Keratinocyte (primary cell): ENCODE measurements at regions not wholly inside any gene's neighbourhood (a gene's known extent, or its start where the extent isn't known, plus 50 kb on each side); places are given as distances from the start of the nearest gene placed in this dataset.

Experiments
- DNase-seq: peaks from one replicate; pipeline ENCODE4 v3.0.0-alpha.2; 2011; ENCODE audit warnings: low read depth, missing footprints, low spot score
- FAIRE-seq: peaks from 2 replicates; lab custom pipeline; 2011; peaks lifted over from hg19 to GRCh38; lab: Jason Lieb, UNC
- H2AFZ ChIP-seq: 2 replicates; pipeline ENCODE4 v1.6.0; 2012; ENCODE audit warnings: low read length, control low read depth, inconsistent platforms; ENCODE audit not compliant: control insufficient read depth
- H3K27ac ChIP-seq: 2 replicates; pipeline ENCODE4 v1.5.1; 2011; ENCODE audit warnings: low read length; ENCODE audit not compliant: control insufficient read depth, insufficient read depth
- H3K27me3 ChIP-seq: 3 replicates; pipeline ENCODE4 v1.6.0; 2011; ENCODE audit warnings: low read length; ENCODE audit not compliant: control insufficient read depth, insufficient read depth; ENCODE audit errors: extremely low read depth
- H3K36me3 ChIP-seq, 2 experiments: 2 replicates in 1 of 2; 3 replicates in 1 of 2; pipeline ENCODE4 v1.5.1; 2011; ENCODE audit warnings: low read length in 2 of 2, mild to moderate bottlenecking in 1 of 2; ENCODE audit not compliant: control insufficient read depth in 2 of 2, insufficient read depth in 2 of 2; ENCODE audit errors: extremely low read depth in 1 of 2
- H3K4me1 ChIP-seq: 3 replicates; pipeline ENCODE4 v1.5.1; 2011; ENCODE audit warnings: low read length; ENCODE audit not compliant: control insufficient read depth, insufficient read depth; ENCODE audit errors: extremely low read depth
- H3K4me2 ChIP-seq: 3 replicates; pipeline ENCODE4 v1.6.0; 2011; ENCODE audit warnings: low read depth, low read length; ENCODE audit not compliant: control insufficient read depth, insufficient read depth; ENCODE audit errors: extremely low read depth
- H3K4me3 ChIP-seq, 3 experiments: fragments of 200-600 bp in 1 of 3; sonication (generic) in 1 of 3; 2 replicates in 2 of 3; 3 replicates in 1 of 3; pipeline ENCODE4 v1.5.1; 2011 to 2016; ENCODE audit warnings: low read length in 3 of 3, mild to moderate bottlenecking in 3 of 3, control low read depth in 2 of 3, inconsistent platforms in 1 of 3, low read depth in 1 of 3, mixed read lengths in 1 of 3, mixed run types in 1 of 3, moderate library complexity in 1 of 3; ENCODE audit not compliant: control insufficient read depth in 2 of 3, insufficient read depth in 2 of 3; ENCODE audit errors: extremely low read depth in 1 of 3
- H3K79me2 ChIP-seq: 2 replicates; pipeline ENCODE4 v1.6.0; 2012; ENCODE audit warnings: low read length; ENCODE audit not compliant: control insufficient read depth, insufficient read depth
- H3K9ac ChIP-seq: 3 replicates; pipeline ENCODE4 v1.6.0; 2011; ENCODE audit warnings: low read length; ENCODE audit not compliant: control insufficient read depth, insufficient read depth; ENCODE audit errors: extremely low read depth
- H3K9me1 ChIP-seq: 3 replicates; pipeline ENCODE4 v1.6.0; 2011; ENCODE audit warnings: low read length; ENCODE audit not compliant: control insufficient read depth, insufficient read depth; ENCODE audit errors: extremely low read depth
- H3K9me3 ChIP-seq: 2 replicates; pipeline ENCODE4 v1.5.1; 2012; ENCODE audit warnings: low read depth, low read length; ENCODE audit not compliant: control insufficient read depth
- H4K20me1 ChIP-seq: 3 replicates; pipeline ENCODE4 v1.6.0; 2011; ENCODE audit warnings: low read length; ENCODE audit not compliant: control insufficient read depth, insufficient read depth; ENCODE audit errors: extremely low read depth
- CTCF ChIP-seq, 3 experiments: IDR thresholded peaks in 1 of 3; conservative IDR thresholded peaks in 1 of 3; optimal IDR thresholded peaks in 1 of 3; 2 replicates in 2 of 3; 3 replicates in 1 of 3; pipeline versions ENCODE3 to v1.5.1; 2011; ENCODE audit warnings: low read length in 3 of 3, mild to moderate bottlenecking in 3 of 3, moderate library complexity in 2 of 3, control low read depth in 1 of 3, inconsistent platforms in 1 of 3; ENCODE audit not compliant: insufficient read depth in 2 of 3; ENCODE audit errors: extremely low read depth in 1 of 3
- EZH2 ChIP-seq: IDR thresholded peaks from one replicate; pipeline ENCODE4 v1.6.1; 2012; ENCODE audit warnings: inconsistent platforms, mild to moderate bottlenecking, low read length, moderate library complexity
- dilution Hi-C: fragments of 300-500 bp; cut with MboI; formaldehyde crosslinking; loops from one replicate; pipeline ENCODE4 v1.7.0; 2020; ENCODE audit warnings: low sequenced_read_pairs; ENCODE audit not compliant: extremely low pct_ligation_motif_present

- Histone ChIP-seq H3K9me3 (no peaks in the 10 kb centered on the region), H3K36me3 (no peaks in the 10 kb centered on the region), H3K9ac (no peak overlapping the region), H2AFZ (no peak overlapping the region), H3K79me2 (no peaks in the 10 kb centered on the region), H3K4me3 (no peak overlapping the region), H3K27me3 (no peaks in the 10 kb centered on the region), H3K4me1 (peaks cover 7% of the 10 kb centered on the region), H3K27ac (no peak overlapping the region), H3K9me1 (no peaks in the 10 kb centered on the region), H4K20me1 (no peaks in the 10 kb centered on the region), H3K4me2 (no peak overlapping the region)
- dilution Hi-C loops, result no loop called here
- no peak for FAIRE-seq
- TF ChIP-seq CTCF (optimal IDR thresholded peaks at IDR 0.05 in 1 of 3, IDR thresholded peaks at IDR 0.05 in 1 of 3, conservative IDR thresholded peaks at IDR 0.05 in 1 of 3; ENCODE audit: extremely low read depth in 1 of 3, insufficient read depth in 2 of 3, low read length in 3 of 3) (no peak), EZH2 (no peak)
- DNase-seq, result no peak
These were observed 183.1 kb upstream of the S1PR3 start for GRCh38 chr9:88808019-88808656.

DNA sequence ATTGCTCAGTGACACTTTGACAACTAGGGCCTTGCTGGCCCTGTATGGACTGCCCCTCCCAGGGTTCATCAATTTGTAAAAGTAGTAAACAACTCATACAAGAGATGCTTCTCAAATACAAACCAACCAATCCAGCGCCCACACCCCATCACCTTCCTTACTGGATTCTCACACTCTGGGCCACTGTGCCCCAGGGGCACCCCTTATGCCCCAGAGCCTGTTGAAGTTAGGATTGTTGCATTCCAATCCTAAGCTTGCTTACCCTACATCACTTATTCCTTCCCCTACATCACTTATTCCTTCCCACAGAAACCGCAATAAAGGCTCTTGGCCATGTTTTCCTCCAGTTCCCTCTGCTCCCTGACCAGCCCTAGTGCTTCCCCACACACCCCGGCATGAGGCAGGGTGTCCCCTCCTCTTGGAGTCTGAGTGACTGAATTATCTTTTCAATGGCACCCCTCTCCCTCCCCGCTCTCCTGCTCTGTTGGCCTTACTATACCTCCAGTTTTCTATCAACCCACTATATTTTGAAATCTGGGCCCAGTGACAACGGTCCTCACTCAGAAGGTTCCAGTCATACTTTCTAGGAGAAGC lies 182.4 kb upstream of the S1PR3 start:
- no peak overlapping the region for H3K9ac ChIP-seq
- H3K27ac ChIP-seq, result no peak overlapping the region
- no peaks in the 10 kb centered on the region for H3K27me3 ChIP-seq
- H3K36me3 ChIP-seq, result no peaks in the 10 kb centered on the region
- no peaks in the 10 kb centered on the region for H3K9me1 ChIP-seq
- dilution Hi-C loops, result no loop called here
- H4K20me1 ChIP-seq, result no peaks in the 10 kb centered on the region
- FAIRE-seq (no peak), DNase-seq (no peak)
- no peak overlapping the region for H3K4me3 ChIP-seq
- TF ChIP-seq EZH2 (no peak), CTCF (optimal IDR thresholded peaks at IDR 0.05 in 1 of 3, IDR thresholded peaks at IDR 0.05 in 1 of 3, conservative IDR thresholded peaks at IDR 0.05 in 1 of 3; ENCODE audit: extremely low read depth in 1 of 3, insufficient read depth in 2 of 3, low read length in 3 of 3) (no peak)
- H2AFZ ChIP-seq, result no peak overlapping the region
- H3K4me1 ChIP-seq, result peaks cover 5% of the 10 kb centered on the region
- no peak overlapping the region for H3K4me2 ChIP-seq
- no peaks in the 10 kb centered on the region for H3K79me2 ChIP-seq
- no peaks in the 10 kb centered on the region for H3K9me3 ChIP-seq
